KMS-11 (cell line): ENCODE measurements at regions not wholly inside any gene's neighbourhood (a gene's known extent, or its start where the extent isn't known, plus 50 kb on each side); places are given as distances from the start of the nearest gene placed in this dataset.

ENCODE experiments used
- H2AFZ ChIP-seq: fragments of 200-600 bp; sonication (generic); 2 replicates; pipeline ENCODE4 v1.6.1; 2016; ENCODE audit warnings: antibody characterized with exemption, mixed run types, low read depth
- H3K27ac ChIP-seq: fragments of 200-600 bp; sonication (generic); 2 replicates; pipeline ENCODE4 v1.6.1; 2016; ENCODE audit warnings: mild to moderate bottlenecking, mixed run types
- H3K27me3 ChIP-seq: fragments of 200-600 bp; sonication (generic); 2 replicates; pipeline ENCODE4 v1.6.1; 2017; ENCODE audit warnings: mild to moderate bottlenecking, low read depth, mixed run types, moderate library complexity; ENCODE audit not compliant: insufficient read depth
- H3K36me3 ChIP-seq: fragments of 200-600 bp; sonication (generic); 2 replicates; pipeline ENCODE4 v1.6.1; 2017; ENCODE audit warnings: mild to moderate bottlenecking, mixed run types; ENCODE audit not compliant: insufficient read depth
- H3K4me1 ChIP-seq: fragments of 200-600 bp; sonication (generic); 2 replicates; pipeline ENCODE4 v1.6.1; 2016; ENCODE audit warnings: mild to moderate bottlenecking, low read depth, mixed run types; ENCODE audit not compliant: poor library complexity, severe bottlenecking
- H3K4me2 ChIP-seq: fragments of 200-600 bp; sonication (generic); 2 replicates; pipeline ENCODE4 v1.7.0; 2016; ENCODE audit warnings: mild to moderate bottlenecking, mixed run types
- H3K4me3 ChIP-seq: fragments of 200-600 bp; sonication (generic); IDR thresholded peaks from 2 replicates; pipeline ENCODE4 v1.6.1; 2017; ENCODE audit warnings: low read depth, low read length, mixed read lengths; ENCODE audit not compliant: insufficient read depth
- H3K79me2 ChIP-seq: fragments of 200-600 bp; sonication (generic); 2 replicates; pipeline ENCODE4 v1.6.1; 2016; ENCODE audit warnings: low read depth, mixed run types; ENCODE audit not compliant: insufficient read depth
- H3K9ac ChIP-seq: fragments of 200-600 bp; sonication (generic); 2 replicates; pipeline ENCODE4 v1.6.1; 2016; ENCODE audit warnings: mild to moderate bottlenecking, mixed run types
- H4K20me1 ChIP-seq: fragments of 200-600 bp; sonication (generic); 2 replicates; pipeline ENCODE4 v1.6.1; 2016; ENCODE audit warnings: mild to moderate bottlenecking, mixed run types; ENCODE audit not compliant: insufficient read depth
- TF ChIP-seq, protein P1 (sequence below): fragments of 200-600 bp; sonication (generic); conservative IDR thresholded peaks from 2 replicates; pipeline ENCODE4 v1.6.1; 2017; ENCODE audit warnings: low read depth, mild to moderate bottlenecking, antibody characterized with exemption, low read length, moderate library complexity, mixed read lengths

DNA sequence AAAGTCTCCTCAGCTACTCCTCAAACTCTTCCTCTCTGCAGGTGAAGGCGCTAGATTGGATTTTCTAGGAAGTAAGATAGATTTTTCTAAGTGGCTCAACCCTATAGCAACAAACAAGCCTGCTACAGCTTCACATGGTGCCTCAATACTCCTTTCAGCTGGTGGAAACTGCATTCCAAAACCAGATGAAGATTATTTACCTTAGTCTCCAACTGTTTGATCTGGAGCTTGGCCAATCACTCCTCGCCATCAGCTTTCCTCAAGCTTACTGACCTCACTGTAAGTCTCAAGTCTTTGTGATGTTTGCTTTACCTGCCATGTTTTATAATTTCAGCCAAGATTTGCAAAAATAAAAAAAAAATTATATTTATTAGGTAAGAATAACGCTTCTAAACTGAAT is 622.4 kb downstream of the CHSY3 start:
- no peak overlapping the region for H3K4me2 ChIP-seq
- H2AFZ ChIP-seq, result no peak overlapping the region
- H3K27me3 ChIP-seq, result no peaks in the 10 kb centered on the region

DNA sequence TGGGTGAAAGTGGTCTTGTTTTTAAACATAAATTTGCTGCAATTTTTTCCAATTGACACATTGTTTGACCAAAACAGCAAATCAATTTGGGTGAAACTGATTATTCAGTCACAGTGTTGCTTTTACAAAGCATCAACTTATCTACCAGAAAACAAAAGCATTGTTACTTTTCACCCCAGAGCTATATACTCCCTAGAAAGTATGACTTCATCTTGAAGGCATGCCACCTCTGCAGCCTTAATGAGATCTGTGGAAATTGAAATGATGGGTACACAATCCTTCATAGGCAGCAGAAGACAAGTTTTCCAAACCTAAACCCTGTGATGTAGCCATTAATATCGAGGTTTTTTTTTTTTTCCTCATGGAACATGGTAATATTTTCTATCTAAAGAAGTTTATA is 615.9 kb downstream of the CHSY3 start:
- Histone ChIP-seq H2AFZ (no peak overlapping the region), H3K4me1 (no peaks in the 10 kb centered on the region), H3K9ac (no peak overlapping the region), H3K36me3 (no peaks in the 10 kb centered on the region), H3K27me3 (no peaks in the 10 kb centered on the region), H3K27ac (no peak overlapping the region), H4K20me1 (no peaks in the 10 kb centered on the region), H3K4me3 (no peak overlapping the region), H3K4me2 (no peak overlapping the region), H3K79me2 (no peaks in the 10 kb centered on the region)
- TF ChIP-seq, protein P1, sequence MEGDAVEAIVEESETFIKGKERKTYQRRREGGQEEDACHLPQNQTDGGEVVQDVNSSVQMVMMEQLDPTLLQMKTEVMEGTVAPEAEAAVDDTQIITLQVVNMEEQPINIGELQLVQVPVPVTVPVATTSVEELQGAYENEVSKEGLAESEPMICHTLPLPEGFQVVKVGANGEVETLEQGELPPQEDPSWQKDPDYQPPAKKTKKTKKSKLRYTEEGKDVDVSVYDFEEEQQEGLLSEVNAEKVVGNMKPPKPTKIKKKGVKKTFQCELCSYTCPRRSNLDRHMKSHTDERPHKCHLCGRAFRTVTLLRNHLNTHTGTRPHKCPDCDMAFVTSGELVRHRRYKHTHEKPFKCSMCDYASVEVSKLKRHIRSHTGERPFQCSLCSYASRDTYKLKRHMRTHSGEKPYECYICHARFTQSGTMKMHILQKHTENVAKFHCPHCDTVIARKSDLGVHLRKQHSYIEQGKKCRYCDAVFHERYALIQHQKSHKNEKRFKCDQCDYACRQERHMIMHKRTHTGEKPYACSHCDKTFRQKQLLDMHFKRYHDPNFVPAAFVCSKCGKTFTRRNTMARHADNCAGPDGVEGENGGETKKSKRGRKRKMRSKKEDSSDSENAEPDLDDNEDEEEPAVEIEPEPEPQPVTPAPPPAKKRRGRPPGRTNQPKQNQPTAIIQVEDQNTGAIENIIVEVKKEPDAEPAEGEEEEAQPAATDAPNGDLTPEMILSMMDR, result no peak

More for the DNA sequence above, 622.4 kb downstream of the CHSY3 start:
- H3K79me2 ChIP-seq, result no peaks in the 10 kb centered on the region
- no peak overlapping the region for H3K9ac ChIP-seq
- no peaks in the 10 kb centered on the region for H4K20me1 ChIP-seq
- TF ChIP-seq, protein P1, result no peak
- no peak overlapping the region for H3K4me3 ChIP-seq
- no peak overlapping the region for H3K27ac ChIP-seq
- no peaks in the 10 kb centered on the region for H3K36me3 ChIP-seq
- peaks cover 8% of the 10 kb centered on the region for H3K4me1 ChIP-seq

DNA sequence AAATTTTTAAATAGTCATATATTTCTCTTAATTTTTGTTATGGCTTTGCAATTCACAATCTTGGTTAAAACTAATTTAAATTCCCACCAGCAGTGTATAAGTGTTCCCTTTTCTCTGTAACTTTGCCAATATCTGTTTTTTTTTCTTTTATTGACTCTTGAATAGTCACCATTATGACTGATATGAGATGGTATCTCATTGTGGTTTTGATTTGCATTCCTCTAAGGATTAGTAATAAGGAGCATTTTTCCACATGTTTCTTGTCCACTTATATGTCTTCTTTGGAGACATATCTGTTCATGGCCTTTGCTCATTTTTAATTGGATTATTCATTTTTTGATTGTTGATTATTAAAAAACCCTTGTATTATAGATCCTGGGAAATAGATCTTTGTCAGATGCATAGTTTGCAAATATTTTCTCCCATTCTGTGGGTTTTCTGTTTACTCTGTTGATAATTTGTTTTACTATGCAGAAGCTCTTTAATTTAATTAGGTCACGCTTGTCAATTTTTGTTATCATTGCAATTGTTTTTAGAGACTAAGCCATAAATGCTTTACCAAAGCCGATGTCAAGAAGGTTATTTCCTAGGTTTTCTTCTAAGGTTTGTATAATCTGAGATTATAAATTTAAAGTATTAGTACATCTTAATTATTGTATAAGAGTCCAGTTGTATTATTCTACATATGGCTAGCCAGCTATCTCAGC is 610.9 kb downstream of the CHSY3 start:
- no peaks in the 10 kb centered on the region for H3K36me3 ChIP-seq
- H3K27me3 ChIP-seq, result no peaks in the 10 kb centered on the region
- H3K9ac ChIP-seq, result no peak overlapping the region
- no peaks in the 10 kb centered on the region for H3K4me1 ChIP-seq
- H3K27ac ChIP-seq, result no peak overlapping the region
- no peak overlapping the region for H3K4me3 ChIP-seq
- H4K20me1 ChIP-seq, result no peaks in the 10 kb centered on the region
- H2AFZ ChIP-seq, result no peak overlapping the region
- TF ChIP-seq, protein P1, result no peak
- H3K79me2 ChIP-seq, result no peaks in the 10 kb centered on the region
- H3K4me2 ChIP-seq, result no peak overlapping the region

DNA sequence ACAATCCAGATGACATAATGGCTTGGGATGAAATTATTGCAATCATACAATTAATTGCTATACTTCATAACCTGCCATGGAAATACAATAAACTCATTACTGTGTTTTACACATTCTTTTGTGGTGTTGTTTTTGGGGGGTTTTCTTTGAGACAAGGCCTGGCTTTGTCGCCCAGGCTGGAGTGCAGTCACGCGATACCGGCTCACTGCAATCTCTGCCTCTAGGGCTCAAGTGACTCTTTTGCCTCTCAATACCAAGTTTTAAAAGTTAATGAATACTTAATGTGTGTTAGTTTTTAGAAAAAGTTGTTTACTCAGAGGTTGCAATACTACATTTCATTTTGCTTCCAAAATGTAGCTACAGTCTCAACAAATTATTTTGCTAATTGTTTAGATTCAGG is 598.4 kb downstream of the CHSY3 start:
- H2AFZ ChIP-seq, result no peak overlapping the region
- no peaks in the 10 kb centered on the region for H3K79me2 ChIP-seq
- no peaks in the 10 kb centered on the region for H3K27me3 ChIP-seq
- no peak overlapping the region for H3K27ac ChIP-seq
- H3K4me1 ChIP-seq, result no peaks in the 10 kb centered on the region
- TF ChIP-seq, protein P1, result no peak
- H3K4me2 ChIP-seq, result no peak overlapping the region
- no peaks in the 10 kb centered on the region for H3K36me3 ChIP-seq
- no peak overlapping the region for H3K4me3 ChIP-seq
- no peaks in the 10 kb centered on the region for H4K20me1 ChIP-seq
- H3K9ac ChIP-seq, result no peak overlapping the region
